ENCODE measurements at regions not wholly inside any gene's neighbourhood (a gene's known extent, or its start where the extent isn't known, plus 50 kb on each side); places are given as distances from the start of the nearest gene placed in this dataset.

GRCh38 chr2:147416099-147416498 lies 428.7 kb upstream of the ACVR2A start:
- TF ChIP-seq CTCF (IDR thresholded peaks at IDR 0.05; ENCODE audit: insufficient read depth, low read depth, low read length): no peak
- TF ChIP-seq EZH2 (IDR thresholded peaks at IDR 0.05; ENCODE audit: insufficient read depth, low read length): no peak

Measured in astrocyte (in vitro differentiated cells and primary cell).